HG03439 (cell line): ENCODE measurements at regions not wholly inside any gene's neighbourhood (a gene's known extent, or its start where the extent isn't known, plus 50 kb on each side); places are given as distances from the start of the nearest gene placed in this dataset.

Experiments
- ATAC-seq: cut with Tn5 transposase; IDR thresholded peaks from one replicate; pipeline ENCODE4 v1.9.1; 2021; ENCODE audit warnings: mild to moderate bottlenecking, moderate library complexity; ENCODE audit not compliant: unreplicated experiment

DNA sequence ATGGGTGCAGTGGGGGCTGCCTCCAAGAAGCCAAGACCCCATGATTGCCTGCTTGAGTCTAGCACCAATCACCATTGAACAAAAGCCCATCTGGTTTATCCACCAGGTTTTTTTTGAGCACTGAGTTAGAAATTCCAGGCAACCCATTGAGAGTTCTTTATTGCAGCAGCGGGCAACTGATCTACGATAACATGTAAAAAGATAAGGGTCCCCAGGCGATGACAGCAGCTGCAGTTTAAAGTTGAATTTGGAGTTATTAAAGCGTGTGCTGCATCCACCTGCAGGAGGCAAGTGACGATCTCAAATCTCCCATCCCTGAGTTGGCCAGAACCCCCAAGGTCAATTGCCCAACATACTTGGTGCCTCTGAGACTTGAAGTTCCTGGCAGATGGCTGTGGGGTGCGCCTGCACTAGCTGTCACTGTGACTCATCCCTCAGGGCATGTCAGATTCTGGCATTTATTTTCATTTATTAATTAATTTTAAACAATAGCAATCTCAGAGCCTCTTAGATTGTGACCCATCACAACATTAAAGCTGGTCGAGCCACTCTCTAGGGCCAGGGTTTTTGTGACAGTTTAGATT lies 290.4 kb upstream of the SULF2 start:
- no peak for ATAC-seq

DNA sequence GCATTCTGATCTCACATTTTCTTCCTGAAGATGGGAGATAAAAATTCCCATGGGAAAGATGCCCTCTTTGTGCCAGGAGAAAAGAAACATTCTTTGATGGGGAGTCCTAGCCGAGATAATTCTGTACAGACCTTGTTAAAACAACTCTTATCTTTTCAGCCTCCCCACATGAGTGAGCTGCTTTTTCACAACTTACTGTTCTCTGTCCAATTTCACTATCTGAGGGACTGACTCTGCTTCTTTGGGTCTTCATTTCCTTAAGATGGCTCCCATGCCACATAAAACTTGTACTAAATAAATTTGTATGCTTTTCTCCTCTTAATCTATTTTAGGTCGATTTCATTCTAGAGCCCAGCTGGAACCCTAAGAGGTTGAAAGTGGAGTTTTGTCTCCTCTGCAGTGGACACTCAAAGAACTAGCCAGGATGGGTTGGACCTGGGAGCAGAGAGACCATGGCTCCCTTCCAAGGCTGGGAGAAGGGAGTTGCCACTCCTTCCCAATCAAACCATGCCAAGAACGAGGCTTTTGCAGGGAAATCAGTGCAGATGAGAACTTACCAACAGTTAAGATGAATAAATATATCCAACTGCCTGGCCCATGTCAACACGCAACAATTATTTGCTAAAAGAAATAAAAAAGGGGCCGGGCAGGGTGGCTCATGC lies 285.8 kb upstream of the SULF2 start:
- ATAC-seq: no peak

DNA sequence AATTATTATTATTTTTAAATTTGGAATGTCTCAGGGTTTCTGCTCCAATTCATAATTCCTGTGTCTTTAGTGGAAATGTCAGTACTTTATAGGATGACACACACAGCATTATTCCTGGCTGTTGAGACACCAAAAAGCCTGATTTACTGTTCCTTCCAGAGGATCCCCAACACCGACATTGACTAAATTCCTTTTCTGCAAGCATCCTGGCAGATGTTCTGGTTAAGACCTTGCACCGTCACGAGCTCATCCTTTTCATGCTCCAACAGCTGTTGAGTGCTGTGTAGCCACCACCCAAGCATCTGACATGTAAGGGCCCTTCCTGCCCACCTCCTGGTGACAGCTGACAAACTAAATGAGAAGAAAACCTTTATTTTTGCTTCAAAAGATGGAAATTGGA lies 284.3 kb upstream of the SULF2 start:
- ATAC-seq: no peak

DNA sequence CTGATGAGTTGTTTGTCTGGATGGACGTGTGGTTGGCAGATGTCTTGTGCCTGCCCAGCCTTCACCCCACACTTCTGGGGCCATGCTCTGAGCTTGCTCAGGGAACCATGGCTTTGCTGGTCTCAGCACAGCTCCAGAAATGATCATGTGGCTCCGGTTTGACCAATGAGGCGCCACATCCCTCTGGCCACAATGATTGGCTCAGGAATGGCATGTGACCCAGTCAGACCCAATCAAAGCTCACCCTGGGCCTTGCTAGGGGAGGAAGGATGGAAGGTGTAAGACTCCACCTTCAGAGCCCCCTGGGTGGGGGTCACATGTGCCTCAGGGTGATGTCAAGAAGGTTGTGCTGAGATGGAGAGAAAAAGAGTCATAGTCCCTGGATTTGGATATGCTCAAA lies 281.6 kb upstream of the SULF2 start:
- ATAC-seq: no peak

DNA sequence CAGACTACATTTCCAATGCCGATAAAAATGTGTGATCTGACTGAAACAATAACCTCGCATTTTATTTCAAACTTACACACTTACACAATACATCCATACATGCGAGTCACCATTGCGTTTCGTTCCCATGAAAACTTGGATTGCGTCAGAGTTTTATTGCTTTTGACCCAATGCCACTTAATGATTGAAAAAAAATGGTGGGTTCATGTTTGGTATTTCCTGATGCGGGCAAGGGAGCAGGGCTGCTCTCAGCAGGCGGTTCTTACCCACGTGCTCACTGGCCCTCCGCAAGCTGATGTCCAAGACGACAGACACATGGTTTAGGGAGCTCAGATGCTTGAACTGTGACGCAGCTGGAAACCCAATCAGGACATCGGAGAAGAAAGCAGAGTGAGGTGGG lies 281.0 kb upstream of the SULF2 start:
- no peak for ATAC-seq

DNA sequence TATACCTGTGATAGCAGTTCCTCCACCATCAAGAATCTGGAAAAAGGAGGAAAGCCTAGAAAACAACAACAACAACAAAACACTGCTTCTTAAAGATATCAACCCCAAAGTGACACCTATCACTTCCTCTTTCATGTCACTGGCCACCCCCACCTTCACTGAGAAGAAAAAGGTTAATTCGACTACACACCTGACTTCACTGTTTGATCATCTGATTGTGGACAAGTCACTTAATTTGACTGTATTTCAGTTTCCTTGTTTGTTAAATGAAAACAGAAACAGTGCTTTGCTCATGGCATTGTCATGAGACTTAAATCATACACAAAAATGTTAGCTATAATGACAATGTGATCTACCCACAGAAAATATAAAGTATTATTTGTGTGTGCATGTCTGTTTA lies 280.6 kb upstream of the SULF2 start:
- no peak for ATAC-seq

DNA sequence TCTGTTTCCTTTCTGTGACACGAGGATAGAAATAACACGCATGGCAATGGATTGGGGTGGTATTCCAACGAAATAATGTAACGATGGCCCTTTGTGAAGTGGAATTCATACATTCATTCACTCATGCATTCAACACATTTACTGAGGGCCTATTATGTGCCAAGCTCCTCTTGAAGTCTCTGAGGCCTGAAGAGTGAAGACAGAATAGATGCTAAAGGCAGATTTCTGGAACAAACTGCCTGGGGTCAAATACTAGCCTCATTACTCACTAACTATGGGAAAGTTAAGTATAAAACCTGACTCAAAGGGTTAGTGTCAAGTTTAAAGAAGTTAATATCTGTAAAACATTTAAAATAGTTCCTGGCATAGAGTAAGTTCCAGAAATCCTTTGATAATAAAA lies 279.6 kb upstream of the SULF2 start:
- no peak for ATAC-seq

DNA sequence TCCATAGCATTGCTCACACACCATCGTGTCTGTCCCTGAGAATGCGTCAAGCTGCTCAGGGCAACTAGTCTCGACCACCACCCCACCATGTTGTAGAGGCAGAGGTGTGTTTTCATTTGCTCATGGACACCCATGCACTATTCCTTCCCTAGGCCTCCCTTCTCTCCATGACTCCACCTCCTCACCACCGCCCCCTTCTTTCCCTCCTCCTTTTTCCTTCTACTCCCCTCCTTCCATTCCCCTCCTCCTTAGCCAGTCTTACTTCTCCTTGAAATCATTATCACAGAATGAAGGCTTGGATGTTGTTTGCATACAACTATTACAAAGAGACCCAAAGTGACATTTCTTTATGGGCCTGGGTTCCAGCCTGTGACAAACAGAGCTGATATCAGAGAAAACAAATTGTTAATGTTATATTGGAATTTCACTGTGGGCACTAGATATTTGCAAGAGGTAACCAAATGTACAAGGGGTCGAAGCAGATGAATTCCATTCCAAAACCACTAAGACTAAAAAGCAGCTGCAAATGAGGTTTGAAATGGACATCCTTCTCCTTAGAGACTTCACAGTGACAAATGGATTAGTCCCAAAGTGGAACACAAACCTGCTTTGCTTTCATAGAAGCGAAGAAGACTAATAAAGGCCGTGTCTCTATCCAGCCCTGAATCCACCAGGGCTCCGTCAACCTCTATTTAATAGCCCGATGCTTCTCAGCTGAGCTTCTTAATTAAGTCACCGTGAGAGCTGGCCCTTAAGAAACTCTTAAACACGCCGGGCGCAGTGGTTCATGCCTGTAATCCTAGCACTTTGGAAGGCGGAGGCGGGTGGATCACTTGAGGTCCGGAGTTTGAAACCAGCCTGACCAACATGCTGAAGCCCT lies 275.8 kb upstream of the SULF2 start:
- no peak for ATAC-seq

DNA sequence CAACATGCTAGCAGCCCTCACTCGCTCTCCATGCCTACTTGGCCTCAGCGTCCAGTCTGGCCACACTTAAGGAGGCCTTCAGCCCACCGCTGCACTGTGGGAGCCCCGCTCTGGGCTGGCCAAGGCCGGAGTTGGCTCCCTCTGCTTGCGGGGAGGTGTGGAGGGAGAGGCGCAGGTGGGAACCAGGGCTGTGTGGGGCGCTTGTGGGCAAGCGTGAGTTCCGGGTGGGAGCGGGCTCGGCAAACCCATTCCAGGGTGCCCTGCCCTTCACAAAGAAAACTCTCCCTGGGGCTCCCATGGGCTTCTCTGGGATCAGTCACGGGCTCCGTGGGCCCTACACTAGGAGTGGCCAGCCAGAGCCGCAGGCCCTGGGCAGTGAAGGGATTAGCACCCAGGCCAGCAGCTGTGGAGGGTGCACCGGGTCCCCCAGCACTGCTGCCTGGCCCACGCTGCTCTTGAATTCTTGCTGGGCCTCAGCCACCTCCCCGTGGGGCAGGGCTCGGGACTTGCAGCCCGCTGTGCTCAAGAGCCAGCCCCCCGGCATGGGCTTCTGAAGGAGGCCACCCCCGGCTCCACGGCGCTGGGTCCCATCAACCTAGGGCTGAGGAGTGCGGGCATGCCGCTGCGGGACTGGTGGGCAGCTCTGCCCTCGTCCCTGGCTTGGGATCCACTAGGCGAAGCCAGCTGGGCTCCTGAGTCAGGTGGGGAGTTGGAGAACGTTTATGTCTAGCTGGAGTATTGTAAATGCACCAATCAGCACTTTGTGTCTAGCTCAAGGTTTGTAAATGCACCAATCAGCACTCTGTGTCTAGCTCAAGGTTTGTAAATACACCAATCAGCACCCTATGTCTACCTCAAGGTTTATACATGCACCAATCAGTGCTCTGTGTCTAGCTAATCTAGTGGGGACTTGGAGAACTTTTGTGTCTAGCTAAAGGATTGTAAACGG lies 273.6 kb upstream of the SULF2 start:
- no peak for ATAC-seq

DNA sequence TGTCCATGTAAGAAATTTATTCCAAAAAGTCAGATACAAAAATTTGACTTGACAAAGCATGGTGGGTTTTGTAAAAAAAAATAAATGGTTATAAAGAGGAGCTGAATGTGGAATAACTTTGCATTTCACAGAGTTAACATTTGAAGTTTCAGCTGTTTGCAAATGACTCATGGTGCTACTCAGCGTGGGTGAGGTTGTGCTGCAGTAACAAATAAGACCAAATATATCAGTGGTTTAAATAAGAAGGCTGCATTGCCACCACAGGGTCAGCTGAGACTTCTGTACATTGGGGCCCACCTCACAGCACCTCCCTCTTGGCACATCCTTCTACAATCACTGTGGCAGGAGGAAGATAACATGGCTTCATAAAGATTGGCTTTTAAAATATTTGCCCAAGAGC lies 272.5 kb upstream of the SULF2 start:
- no peak for ATAC-seq

DNA sequence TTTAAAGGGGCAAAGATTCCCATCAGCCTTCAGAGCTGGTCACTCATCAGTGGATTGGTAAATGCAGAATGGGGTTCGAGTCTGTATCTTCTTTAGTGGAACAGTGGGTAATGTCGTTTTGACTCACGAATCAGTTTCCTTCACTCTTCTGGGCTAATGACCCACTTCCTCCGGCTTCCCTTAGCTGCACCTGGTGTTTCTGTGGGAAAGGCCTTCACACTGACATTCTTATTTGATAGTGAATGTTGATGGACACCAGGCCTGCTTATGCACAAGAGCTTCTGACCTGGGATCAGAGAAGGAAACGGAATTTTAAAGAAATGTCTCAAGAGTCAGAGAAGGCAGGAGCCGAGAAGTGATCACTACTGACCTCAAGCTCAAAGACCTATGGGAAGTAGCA lies 272.0 kb upstream of the SULF2 start:
- ATAC-seq: no peak

DNA sequence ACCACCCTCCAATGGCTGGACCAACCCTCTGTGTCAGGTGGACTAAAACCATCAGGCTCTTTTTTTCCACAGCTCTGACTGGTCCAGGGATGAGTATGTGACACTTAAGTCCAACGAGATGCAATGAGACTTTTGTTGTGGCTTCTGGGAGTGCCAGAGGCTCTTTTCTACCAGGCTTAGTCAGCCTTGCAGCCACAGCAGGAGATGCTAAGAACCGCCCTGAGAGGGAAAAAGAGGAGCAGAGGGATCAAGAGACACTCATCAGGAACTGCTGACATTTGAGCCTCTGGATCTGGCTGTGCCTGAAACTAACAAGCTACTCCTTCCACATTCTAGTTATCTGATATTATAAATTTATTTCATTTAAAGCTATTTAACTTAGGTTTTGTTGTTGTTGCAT lies 270.9 kb upstream of the SULF2 start:
- no peak for ATAC-seq

DNA sequence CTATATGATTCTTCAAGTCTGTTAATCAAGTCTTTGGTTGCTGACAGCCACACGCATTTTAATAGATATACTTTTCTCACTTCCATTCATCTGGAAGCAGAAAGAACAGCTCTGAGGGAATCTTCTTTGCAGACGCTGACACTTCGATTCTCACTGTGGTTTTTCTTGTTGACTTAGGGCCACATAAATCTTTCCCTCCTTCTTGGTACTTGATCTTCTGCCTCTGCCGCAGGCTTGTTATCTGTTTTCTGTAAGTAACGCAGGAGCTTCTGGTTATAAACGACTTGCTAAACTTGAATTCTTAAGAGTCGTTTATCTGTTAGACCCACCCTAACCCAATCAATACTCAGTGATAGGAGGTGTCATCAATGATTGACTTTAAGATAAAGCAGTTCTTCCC lies 268.8 kb upstream of the SULF2 start:
- no peak for ATAC-seq

DNA sequence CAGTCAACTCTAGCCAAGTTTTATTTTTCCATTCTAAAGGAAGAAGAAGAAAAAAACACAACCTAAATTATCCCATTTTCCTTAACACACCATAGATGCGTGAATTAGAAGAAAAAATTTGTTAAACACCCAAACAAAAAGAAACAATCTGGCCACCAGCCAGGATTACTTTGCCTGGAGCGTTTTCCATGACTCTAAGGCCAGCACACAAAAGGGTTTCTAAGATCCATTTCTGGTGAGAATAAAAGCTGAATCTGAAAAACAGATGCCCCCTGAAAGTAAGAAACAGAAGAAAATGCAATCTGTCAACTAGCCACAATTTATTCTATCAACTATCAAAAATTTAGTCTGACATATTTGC lies 267.2 kb upstream of the SULF2 start:
- ATAC-seq: no peak

DNA sequence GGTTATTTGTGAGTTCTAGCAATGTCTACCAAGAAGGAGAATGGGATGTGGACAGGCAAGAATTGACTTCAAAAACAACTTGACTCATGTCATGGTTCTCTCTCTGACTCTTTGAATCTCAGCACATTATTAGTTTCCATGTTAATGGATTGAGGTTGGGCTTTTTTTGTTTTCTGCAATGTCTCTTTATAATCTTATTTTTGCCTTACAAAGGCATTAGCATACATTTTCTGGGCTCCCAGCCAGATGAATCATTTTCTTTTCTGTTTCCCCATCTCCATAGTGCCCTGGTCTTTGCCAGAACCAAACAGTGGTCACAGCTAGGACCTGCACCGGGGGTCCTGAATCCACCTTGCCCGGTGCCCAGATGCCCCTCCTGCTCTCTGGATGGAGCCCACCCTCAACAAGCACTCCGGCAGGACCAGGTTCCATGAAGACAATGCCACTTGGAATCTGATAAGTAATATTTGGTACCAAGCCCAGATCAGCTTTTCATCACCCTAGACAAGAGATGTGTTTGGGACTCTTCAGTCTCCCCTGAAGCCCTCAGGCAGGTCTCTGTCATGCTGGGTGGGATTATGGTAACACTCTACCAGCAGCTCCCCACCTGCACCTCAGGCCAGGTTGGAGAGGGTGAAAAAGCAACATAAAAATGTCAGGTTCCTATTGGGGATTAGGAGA lies 266.7 kb upstream of the SULF2 start:
- ATAC-seq: no peak

DNA sequence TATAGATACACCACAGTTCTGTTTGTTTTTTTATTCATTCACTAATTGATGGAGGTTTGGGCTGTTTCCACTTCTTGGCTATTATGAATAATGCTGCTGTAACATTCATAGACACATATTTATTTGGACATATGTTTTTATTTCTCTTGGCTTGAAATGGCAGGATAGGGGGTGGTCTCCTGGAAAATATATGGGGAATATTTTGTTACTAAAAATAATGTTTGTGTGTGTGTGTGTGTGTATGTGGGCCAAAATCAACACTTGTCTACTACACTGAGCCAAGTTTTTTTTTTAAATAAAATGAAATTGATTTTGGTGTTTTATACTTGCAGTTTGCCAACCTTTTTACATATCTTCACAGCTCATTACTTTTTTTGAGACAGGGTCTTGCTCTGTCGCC lies 264.4 kb upstream of the SULF2 start:
- ATAC-seq: no peak

DNA sequence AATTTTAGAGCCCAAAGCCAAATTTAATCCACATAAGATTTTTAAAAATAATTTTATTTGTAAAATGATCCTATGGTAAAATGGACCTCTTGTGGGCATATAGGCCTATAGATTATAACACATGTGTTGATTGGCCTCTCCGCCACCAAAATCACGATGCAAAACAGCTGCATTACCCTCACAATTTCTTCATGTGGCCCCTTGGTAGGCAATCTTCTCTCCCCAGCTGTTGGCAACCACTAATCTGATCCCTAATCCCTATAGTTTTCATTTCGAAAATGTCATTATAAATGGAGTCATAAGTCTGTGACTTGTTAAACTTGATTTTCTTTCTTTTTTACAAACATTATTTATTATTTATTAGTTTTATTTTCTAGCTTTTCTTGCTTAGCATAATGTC lies 263.9 kb upstream of the SULF2 start:
- ATAC-seq: no peak

DNA sequence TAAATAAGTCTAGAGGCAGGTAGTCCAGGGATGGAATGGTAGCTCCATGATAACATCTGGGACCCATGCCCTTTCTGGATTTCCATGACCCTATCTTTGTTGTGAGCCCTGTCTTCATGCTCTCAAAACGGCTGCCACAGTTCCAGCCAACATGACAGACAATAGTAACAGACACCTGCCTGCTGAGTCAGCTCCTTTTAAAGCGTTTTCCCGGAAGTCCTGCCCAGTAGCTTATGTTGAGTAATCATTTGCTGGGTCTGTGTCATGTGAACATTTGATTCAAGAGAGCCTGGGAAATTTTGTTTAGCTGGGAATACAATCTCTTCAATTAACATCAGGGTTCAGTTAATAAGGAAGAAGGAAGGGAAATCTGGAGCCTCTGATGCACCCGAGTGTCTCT lies 262.2 kb upstream of the SULF2 start:
- no peak for ATAC-seq

DNA sequence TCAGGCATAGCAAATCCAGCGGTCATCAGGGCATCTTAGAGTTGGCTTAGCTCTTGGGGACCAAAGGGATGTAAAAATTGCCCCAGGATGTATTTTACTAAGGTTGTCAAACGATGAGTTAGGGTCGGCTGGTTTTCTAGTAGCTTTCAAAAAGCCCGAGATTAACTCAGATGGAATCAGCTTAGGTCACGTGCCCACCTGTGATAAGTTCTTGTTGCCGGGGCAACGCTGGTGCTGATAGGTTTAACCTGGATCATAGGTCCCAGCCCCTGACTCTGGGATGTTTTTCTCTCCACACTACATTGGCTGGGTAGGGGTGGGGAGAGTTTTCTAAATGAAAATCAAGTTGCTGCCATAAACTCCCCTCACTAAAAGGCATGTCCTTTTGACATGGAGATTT lies 257.3 kb upstream of the SULF2 start:
- no peak for ATAC-seq

DNA sequence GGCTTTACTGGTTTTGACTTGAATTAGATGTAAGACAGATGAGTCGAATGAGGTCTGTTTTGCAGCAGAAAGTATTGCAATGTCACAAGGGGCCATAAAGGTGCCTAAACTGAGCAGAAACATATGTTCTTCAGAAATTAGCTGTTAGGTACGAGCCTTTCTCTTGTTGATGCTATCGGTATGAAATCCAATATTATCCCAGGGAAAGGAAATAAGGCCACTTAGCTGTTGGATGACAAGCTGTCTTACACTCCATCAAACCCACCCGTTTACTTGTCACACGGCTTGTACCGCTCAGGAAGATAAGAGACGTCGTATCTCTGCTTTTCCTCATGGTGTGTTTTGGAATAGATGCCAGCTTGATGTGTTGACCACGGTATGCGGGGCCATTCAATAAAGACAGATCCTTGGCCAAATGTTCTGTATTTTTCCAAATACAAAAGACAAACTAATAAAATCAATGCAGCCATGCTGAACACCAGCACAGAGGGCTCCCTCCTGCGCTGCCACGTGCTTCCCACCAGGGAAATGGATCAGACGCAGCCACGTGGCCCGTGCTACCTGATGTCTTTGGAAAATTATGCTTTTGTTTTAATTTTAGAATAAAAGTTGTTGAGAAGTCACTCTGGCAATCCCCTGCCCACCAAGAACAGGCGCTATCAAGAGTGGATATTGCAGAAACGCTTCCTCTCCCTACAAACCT lies 255.9 kb upstream of the SULF2 start:
- no peak for ATAC-seq
